GM12891 (cell line): ENCODE measurements at regions not wholly inside any gene's neighbourhood (a gene's known extent, or its start where the extent isn't known, plus 50 kb on each side); places are given as distances from the start of the nearest gene placed in this dataset.

Experiments used
- POLR2A ChIP-seq: IDR thresholded peaks from 2 replicates; pipeline ENCODE4 v1.6.1; 2011; ENCODE audit warnings: low read depth, low read length, control low read depth
- POLR2AphosphoS5 ChIP-seq: IDR thresholded peaks from 2 replicates; pipeline ENCODE4 v1.6.1; 2011; ENCODE audit warnings: low read depth, low read length, control low read depth
- POU2F2 ChIP-seq: IDR thresholded peaks from 2 replicates; pipeline ENCODE4 v1.6.1; 2011; ENCODE audit warnings: low read depth, mild to moderate bottlenecking, control low read depth, low read length, moderate library complexity
- TAF1 ChIP-seq: IDR thresholded peaks from 2 replicates; pipeline ENCODE4 v1.6.1; 2011; ENCODE audit warnings: low read depth, low read length, control low read depth

DNA sequence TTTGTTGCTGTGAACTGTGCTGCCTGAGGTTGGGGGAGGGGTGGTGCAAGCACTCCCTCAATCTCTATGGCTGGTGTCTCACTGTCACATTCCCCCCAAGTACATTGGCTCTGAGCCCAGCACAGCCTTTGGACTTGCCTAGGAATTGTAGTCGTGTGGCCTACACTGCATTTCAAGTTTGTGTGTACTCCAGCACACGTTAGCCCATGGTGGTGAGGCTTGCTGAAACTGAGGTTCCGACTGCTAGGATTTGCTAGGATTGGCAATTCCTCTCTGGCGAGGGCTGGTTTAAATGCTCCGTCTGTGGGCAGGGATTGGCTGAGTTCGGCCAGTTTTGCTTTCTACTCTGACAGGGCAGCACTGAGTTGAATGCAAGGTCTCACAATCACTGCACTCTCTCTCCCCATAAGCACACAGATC, 121.7 kb upstream of the CXXC4 start:
- TF ChIP-seq POLR2A (no peak), POLR2AphosphoS5 (no peak), POU2F2 (no peak), TAF1 (no peak)
